CD4-positive, alpha-beta T cell treated with Interferon gamma for 1 hour (primary cell): ENCODE measurements at regions not wholly inside any gene's neighbourhood (a gene's known extent, or its start where the extent isn't known, plus 50 kb on each side); places are given as distances from the start of the nearest gene placed in this dataset.

Source experiments
- DNase-seq: peaks from one replicate; pipeline ENCODE4 v3.0.0-alpha.2; 2020

GRCh38 chr9:118215549-118215948 lies 511.3 kb downstream of the TLR4 start:
- no peak for DNase-seq

GRCh38 chr9:118222375-118222774 lies 518.2 kb downstream of the TLR4 start:
- DNase-seq, result no peak

- DNase-seq, result no peak
These were observed 518.9 kb downstream of the TLR4 start for GRCh38 chr9:118223111-118223510.

- no peak for DNase-seq
These were observed 526.1 kb downstream of the TLR4 start for GRCh38 chr9:118230329-118230728.

GRCh38 chr9:118236625-118237024 lies 532.4 kb downstream of the TLR4 start:
- DNase-seq, result no peak

- DNase-seq, result no peak
These were observed 533.9 kb downstream of the TLR4 start for GRCh38 chr9:118238139-118238538.

GRCh38 chr9:118252027-118252426 lies 547.8 kb downstream of the TLR4 start:
- DNase-seq, result no peak

- DNase-seq, result no peak
These were observed 558.0 kb downstream of the TLR4 start for GRCh38 chr9:118262191-118262590.

- DNase-seq, result no peak
These were observed 559.7 kb downstream of the TLR4 start for GRCh38 chr9:118263949-118264348.

GRCh38 chr9:118268046-118268445 lies 563.8 kb downstream of the TLR4 start:
- DNase-seq, result no peak

- DNase-seq, result no peak
These were observed 565.4 kb downstream of the TLR4 start for GRCh38 chr9:118269623-118270022.

GRCh38 chr9:118271331-118271730 lies 567.1 kb downstream of the TLR4 start:
- DNase-seq, result no peak

GRCh38 chr9:118271936-118272335 lies 567.7 kb downstream of the TLR4 start:
- no peak for DNase-seq

- no peak for DNase-seq
These were observed 568.8 kb downstream of the TLR4 start for GRCh38 chr9:118273048-118273447.

GRCh38 chr9:118276784-118277183 lies 572.6 kb downstream of the TLR4 start:
- no peak for DNase-seq

- DNase-seq, result no peak
These were observed 577.6 kb downstream of the TLR4 start for GRCh38 chr9:118281772-118282171.

- DNase-seq, result no peak
These were observed 579.3 kb downstream of the TLR4 start for GRCh38 chr9:118283488-118283887.

GRCh38 chr9:118290116-118290515 lies 585.9 kb downstream of the TLR4 start:
- DNase-seq, result no peak

- no peak for DNase-seq
These were observed 591.2 kb downstream of the TLR4 start for GRCh38 chr9:118295413-118295812.

- DNase-seq, result no peak
These were observed 598.5 kb downstream of the TLR4 start for GRCh38 chr9:118302721-118303120.

GRCh38 chr9:118303216-118303615 lies 599.0 kb downstream of the TLR4 start:
- DNase-seq, result no peak

GRCh38 chr9:118305331-118305730 lies 601.1 kb downstream of the TLR4 start:
- DNase-seq, result no peak

- no peak for DNase-seq
These were observed 602.6 kb downstream of the TLR4 start for GRCh38 chr9:118306801-118307200.

GRCh38 chr9:118313965-118314364 lies 609.8 kb downstream of the TLR4 start:
- DNase-seq, result no peak

GRCh38 chr9:118316831-118317343 lies 612.7 kb downstream of the TLR4 start:
- no peak for DNase-seq
